Gastroesophageal sphincter (tissue), 3 donors: ENCODE measurements at regions not wholly inside any gene's neighbourhood (a gene's known extent, or its start where the extent isn't known, plus 50 kb on each side); places are given as distances from the start of the nearest gene placed in this dataset.

Experiments
- CTCF ChIP-seq, 4 experiments: fragments of 200-600 bp in 2 of 4; fragments of 450-650 bp in 2 of 4; sonication (generic) in 1 of 4; IDR thresholded peaks; one replicate each; pipeline ENCODE4 v1.5.1; 2017 to 2019; ENCODE audit warnings: antibody characterized with exemption in 4 of 4, mild to moderate bottlenecking in 2 of 4, moderate library complexity in 2 of 4
- POLR2A ChIP-seq, 2 donors: fragments of 450-650 bp; IDR thresholded peaks; one replicate each; pipeline ENCODE4 v1.6.1; 2017; ENCODE audit warnings: antibody characterized with exemption in 2 of 2, mild to moderate bottlenecking in 2 of 2, moderate library complexity in 1 of 2
- POLR2AphosphoS5 ChIP-seq: sonication (generic); formaldehyde crosslinking; IDR thresholded peaks from one replicate; pipeline ENCODE4 v1.6.1; 2017; ENCODE audit warnings: antibody characterized with exemption

- TF ChIP-seq CTCF (IDR thresholded peaks at IDR 0.05) = no peak
- TF ChIP-seq POLR2A (IDR thresholded peaks at IDR 0.05) = no peak
- no peak for TF ChIP-seq POLR2AphosphoS5
These were observed 242.1 kb upstream of the TNP1 start for GRCh38 chr2:217101972-217102371.
